Fibroblast of skin of scalp (primary cell): ENCODE measurements at regions not wholly inside any gene's neighbourhood (a gene's known extent, or its start where the extent isn't known, plus 50 kb on each side); places are given as distances from the start of the nearest gene placed in this dataset.
"Not testable (repeated sequence)": the region's sequence is repeated elsewhere in the genome, so short reads cannot be mapped to it uniquely, and the experiment has no call there.

Source experiments
- DNase-seq: peaks from one replicate; pipeline ENCODE4 v3.0.0-alpha.2; 2013

- DNase-seq: peak; percentile 4
Measured at GRCh38 chr7:131723926-131724325, 167.5 kb upstream of the PODXL start.

- peak; percentile 36 for DNase-seq
Measured at GRCh38 chr7:131722371-131722770, 165.9 kb upstream of the PODXL start.

GRCh38 chr7:131721660-131722059 lies 165.2 kb upstream of the PODXL start:
- DNase-seq: no peak

GRCh38 chr7:131720703-131721102 lies 164.3 kb upstream of the PODXL start:
- DNase-seq: no peak

- DNase-seq: no peak
Measured at GRCh38 chr7:131717181-131717580, 160.8 kb upstream of the PODXL start.

- no peak for DNase-seq
Measured at GRCh38 chr7:131699323-131699722, 142.9 kb upstream of the PODXL start.

GRCh38 chr7:131692131-131692960 lies 135.9 kb upstream of the PODXL start:
- DNase-seq: peak; percentile 46

- DNase-seq: no peak
Measured at GRCh38 chr7:131691454-131692130, 135.2 kb upstream of the PODXL start.

- no peak for DNase-seq
Measured at GRCh38 chr7:131690441-131690840, 134.0 kb upstream of the PODXL start.

- no peak for DNase-seq
Measured at GRCh38 chr7:131689662-131690234, 133.3 kb upstream of the PODXL start.

GRCh38 chr7:131688738-131689661 lies 132.6 kb upstream of the PODXL start:
- DNase-seq: peak; percentile 71

- no peak for DNase-seq
Measured at GRCh38 chr7:131687296-131687695, 130.9 kb upstream of the PODXL start.

- no peak for DNase-seq
Measured at GRCh38 chr7:131686833-131687232, 130.4 kb upstream of the PODXL start.

GRCh38 chr7:131683536-131684125 lies 127.2 kb upstream of the PODXL start:
- no peak for DNase-seq

- no peak for DNase-seq
Measured at GRCh38 chr7:131681961-131682360, 125.5 kb upstream of the PODXL start.

GRCh38 chr7:131679071-131679470 lies 122.6 kb upstream of the PODXL start:
- not testable (repeated sequence) for DNase-seq

- not testable (repeated sequence) for DNase-seq
Measured at GRCh38 chr7:131676850-131677249, 120.4 kb upstream of the PODXL start.

- no peak for DNase-seq
Measured at GRCh38 chr7:131674131-131674530, 117.7 kb upstream of the PODXL start.

- DNase-seq: no peak
Measured at GRCh38 chr7:131673576-131673975, 117.1 kb upstream of the PODXL start.

- no peak for DNase-seq
Measured at GRCh38 chr7:131670406-131670805, 114.0 kb upstream of the PODXL start.

GRCh38 chr7:131667699-131668098 lies 111.3 kb upstream of the PODXL start:
- DNase-seq: no peak

- no peak for DNase-seq
Measured at GRCh38 chr7:131665021-131665420, 108.6 kb upstream of the PODXL start.
